ENCODE measurements at regions not wholly inside any gene's neighbourhood (a gene's known extent, or its start where the extent isn't known, plus 50 kb on each side); places are given as distances from the start of the nearest gene placed in this dataset.

GRCh38 chr12:22851532-22851931, 226.6 kb downstream of the ETNK1 start:
- TF ChIP-seq EZH2 (IDR thresholded peaks at IDR 0.05; ENCODE audit: low read depth, unreplicated experiment) (no peak), CTCF (conservative IDR thresholded peaks at IDR 0.05; ENCODE audit: low read depth in 2 of 2) (no peak), POLR2AphosphoS5 (IDR thresholded peaks at IDR 0.05; ENCODE audit: low read depth) (no peak), EZH2phosphoT487 (IDR thresholded peaks at IDR 0.05; ENCODE audit: unreplicated experiment) (no peak), REST (IDR thresholded peaks at IDR 0.05; ENCODE audit: unreplicated experiment) (no peak)

Data from GM23338 (cell line).